ENCODE measurements at regions not wholly inside any gene's neighbourhood (a gene's known extent, or its start where the extent isn't known, plus 50 kb on each side); places are given as distances from the start of the nearest gene placed in this dataset.

- TF ChIP-seq, protein P1, sequence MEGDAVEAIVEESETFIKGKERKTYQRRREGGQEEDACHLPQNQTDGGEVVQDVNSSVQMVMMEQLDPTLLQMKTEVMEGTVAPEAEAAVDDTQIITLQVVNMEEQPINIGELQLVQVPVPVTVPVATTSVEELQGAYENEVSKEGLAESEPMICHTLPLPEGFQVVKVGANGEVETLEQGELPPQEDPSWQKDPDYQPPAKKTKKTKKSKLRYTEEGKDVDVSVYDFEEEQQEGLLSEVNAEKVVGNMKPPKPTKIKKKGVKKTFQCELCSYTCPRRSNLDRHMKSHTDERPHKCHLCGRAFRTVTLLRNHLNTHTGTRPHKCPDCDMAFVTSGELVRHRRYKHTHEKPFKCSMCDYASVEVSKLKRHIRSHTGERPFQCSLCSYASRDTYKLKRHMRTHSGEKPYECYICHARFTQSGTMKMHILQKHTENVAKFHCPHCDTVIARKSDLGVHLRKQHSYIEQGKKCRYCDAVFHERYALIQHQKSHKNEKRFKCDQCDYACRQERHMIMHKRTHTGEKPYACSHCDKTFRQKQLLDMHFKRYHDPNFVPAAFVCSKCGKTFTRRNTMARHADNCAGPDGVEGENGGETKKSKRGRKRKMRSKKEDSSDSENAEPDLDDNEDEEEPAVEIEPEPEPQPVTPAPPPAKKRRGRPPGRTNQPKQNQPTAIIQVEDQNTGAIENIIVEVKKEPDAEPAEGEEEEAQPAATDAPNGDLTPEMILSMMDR (IDR thresholded peaks at IDR 0.05): no peak
- TF ChIP-seq POLR2A (IDR thresholded peaks at IDR 0.05) (no peak), POLR2AphosphoS5 (IDR thresholded peaks at IDR 0.05; ENCODE audit: insufficient read depth in 1 of 2, low read depth in 1 of 2) (no peak)
These were observed 99.0 kb upstream of the KIF26B start for GRCh38 chr1:245055752-245056151.
